Activated CD4-positive, CD25-positive, alpha-beta regulatory T cell treated with anti-CD3 and anti-CD28 coated beads, Interleukin-2, amount 50 U/mL, for 16 hours (primary cell): ENCODE measurements at regions not wholly inside any gene's neighbourhood (a gene's known extent, or its start where the extent isn't known, plus 50 kb on each side); places are given as distances from the start of the nearest gene placed in this dataset.

ENCODE experiments used
- DNase-seq: peaks from one replicate; pipeline ENCODE4 v3.0.0-alpha.2; 2020; ENCODE audit warnings: low read depth, low spot score

- no peak for DNase-seq
These were observed 84.9 kb upstream of the BCOR start for GRCh38 chrX:40182615-40183014.

DNA sequence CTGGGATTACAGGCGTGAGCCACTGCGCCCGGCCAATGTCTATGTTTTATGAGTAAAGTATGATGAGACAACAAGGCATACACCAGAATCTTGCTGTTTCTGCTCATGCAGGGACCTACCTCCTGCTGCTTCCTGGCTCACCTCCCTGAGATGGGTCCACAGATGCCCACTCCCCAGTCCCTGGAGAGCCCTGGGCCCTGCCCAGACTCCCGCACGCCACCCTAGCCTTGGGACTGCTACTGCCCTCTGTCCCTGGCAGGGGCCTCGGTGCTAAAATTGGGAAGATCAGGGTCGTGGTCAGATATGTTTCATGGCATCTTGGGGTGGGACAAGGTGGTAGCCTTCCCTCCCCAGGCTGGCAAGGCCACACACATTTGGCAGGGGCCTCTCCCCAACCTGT lies 84.3 kb upstream of the BCOR start:
- DNase-seq = no peak

DNA sequence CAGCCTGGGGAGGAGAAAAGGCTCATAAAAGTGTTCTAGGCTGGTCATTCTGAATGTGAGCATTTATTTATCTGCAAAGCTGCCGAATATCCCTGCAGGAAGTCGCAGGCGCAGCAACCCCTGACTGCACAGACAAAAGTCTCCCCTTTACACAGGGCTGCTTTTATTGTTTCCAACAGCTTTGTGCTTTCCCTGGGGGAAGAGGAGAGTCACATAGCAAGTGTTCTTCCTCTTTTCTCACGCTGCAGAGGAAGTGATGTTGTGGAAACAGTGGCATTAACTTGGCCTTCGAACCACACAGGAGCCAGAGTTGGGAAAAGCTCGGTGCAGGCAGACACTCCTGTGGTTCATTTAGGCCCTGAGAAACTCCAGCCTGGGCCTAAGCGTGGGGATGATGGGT lies 81.5 kb upstream of the BCOR start:
- DNase-seq = no peak

- DNase-seq = no peak
These were observed 80.4 kb upstream of the BCOR start for GRCh38 chrX:40177942-40178715.

DNA sequence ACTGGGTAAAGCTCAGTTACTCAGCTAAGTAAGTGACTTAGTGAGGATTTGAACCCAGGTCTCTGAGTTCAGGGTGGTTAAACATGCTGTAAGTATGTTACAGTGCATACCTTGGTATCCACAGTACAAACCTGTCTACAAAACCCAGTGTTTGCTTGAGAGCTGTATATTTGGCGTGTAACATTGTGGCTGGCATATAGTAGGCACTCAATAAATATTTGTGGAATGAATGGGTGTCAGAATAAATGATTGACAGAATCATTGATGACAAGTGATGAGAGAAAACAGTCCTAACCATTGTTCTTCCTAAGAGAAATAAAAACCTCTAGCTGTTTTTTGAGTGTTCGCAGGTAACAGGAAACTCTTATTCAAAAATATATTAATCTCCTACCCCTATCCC lies 79.7 kb upstream of the BCOR start:
- no peak for DNase-seq

DNA sequence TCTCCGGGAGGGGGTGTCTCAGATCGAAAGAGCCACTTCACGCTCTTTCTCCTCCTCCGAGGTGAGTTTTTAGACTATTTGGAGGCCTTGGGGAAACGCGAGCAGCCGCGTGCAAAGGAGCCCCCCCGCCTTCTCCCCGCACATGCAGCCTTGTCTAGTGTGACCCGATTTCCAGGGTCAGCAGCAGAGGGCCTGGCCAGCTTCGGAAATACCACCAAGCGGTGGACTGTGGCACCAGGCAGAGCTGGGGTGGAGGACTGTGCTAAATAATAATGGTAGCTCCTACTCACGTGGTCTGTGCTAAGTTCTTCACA lies 79.3 kb upstream of the BCOR start:
- DNase-seq = no peak

DNA sequence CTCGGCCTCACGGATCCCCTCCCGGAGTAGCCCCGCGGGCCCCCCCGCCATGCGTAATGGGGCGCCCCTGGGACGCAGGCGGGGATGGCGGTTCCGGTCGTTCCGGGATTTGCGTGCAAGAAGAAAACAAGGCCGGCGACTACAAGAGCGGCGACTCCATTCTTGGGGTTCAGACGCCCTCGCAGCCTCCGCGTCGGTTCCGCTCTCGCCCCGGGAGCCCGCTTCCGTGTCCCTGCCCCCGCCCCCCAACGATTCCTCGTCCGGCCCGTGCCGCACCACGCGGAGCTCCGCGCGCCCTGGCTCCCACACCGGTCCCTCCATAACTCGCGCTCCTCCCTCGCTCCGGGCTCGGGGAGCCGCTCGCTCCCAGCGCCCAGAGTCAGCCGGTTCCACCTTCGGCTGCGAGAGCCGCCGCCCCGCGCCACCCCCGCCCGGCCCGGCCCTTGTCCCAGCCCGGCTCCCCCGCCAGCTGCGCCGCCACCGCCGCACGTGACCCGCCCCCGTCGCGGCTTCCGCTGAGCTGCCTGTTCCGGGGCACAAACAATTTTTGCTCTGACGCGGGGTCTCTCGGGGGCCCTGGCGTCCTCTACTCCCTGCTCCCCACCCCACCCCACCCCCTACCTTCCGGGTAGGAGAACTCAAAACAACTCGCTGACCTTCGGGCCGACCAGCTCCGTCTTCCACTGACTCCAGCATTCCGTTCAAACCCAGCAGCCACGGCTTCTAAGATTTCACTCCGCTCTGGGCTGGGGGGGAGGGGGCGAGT lies 78.8 kb upstream of the BCOR start:
- peak; percentile 54 for DNase-seq

- DNase-seq = peak; percentile 46
These were observed 78.0 kb upstream of the BCOR start for GRCh38 chrX:40175511-40176350.

- DNase-seq = no peak
These were observed 77.2 kb upstream of the BCOR start for GRCh38 chrX:40174854-40175510.

DNA sequence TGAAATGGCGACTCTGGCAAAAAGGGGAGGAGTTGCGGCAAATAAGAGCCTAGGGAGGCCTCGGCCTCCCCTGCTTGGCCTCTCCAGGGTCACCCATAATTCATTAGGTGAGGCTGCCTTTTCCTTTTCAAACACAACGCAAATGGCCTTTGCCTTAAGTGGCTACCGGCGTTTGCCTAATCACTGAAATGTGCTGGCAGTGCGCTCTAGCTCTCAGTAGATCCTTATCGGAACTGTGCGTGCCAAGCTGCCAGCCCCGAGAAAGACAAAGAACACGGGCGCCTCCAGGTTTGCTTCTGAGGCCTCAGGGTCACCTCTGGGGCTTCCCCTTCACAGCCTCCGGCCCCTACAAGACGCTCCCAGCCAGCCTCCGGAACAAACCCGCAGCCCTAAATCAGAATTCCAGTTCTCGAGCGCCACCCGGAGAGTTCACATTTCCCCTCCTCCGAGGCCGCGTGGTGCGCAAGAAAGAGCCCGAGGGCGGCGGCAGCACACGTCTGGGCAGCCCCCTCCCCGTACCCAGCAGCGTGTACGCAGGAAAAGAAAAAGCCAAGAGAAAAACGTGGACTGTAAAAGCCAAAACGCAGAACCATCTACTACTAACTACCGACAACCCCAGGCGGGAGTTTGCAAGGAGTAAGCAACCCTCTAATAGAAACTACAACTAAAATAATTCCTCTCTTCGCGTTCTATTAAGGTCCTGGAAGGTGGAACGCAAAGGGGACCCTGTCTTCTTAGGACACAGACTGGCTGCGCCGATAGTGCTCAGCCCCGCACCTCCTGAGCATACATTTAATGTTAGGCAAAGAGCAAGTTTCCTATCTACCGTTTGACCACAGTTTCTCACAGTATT lies 76.5 kb upstream of the BCOR start:
- DNase-seq = no peak

DNA sequence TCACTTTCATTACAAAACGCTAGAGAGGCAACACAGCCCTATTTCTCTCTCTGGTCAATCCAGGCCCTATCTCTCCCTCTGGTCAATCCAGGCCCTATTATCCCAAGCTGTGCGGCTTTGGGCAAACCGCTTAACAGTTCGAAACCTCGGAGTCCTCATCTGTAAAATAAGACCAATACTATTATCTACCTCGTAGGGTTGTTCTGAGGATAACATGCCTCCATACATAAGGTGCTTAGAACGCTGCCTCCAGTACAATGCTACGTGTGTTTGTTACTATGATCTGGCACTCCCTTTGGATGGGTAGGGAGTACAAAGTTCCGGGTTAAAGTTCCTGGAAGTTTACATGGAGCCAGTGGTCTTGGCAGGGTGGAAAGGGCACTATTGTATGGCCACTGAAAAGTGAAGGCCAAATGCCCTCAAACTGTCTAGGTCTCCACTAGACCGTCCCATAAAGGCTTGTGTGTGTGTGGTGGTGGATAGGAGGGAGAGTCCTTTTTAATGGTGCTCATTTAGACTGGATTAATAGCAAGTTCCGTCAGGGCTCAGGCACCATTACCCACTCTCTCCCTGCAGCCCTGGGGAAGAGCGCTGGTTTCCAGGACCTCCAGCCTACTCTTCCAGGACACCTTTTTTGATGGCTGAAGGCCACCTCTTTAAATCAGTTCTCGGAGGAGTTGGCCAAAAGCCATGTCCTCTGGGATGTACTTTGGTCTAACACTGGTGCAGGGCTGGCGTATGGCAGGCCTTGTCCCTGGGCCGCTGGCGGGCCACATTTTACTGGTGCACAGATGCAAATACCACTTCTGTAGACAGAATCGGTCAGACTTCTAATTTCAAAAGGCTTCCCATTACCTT lies 75.6 kb upstream of the BCOR start:
- DNase-seq = no peak

DNA sequence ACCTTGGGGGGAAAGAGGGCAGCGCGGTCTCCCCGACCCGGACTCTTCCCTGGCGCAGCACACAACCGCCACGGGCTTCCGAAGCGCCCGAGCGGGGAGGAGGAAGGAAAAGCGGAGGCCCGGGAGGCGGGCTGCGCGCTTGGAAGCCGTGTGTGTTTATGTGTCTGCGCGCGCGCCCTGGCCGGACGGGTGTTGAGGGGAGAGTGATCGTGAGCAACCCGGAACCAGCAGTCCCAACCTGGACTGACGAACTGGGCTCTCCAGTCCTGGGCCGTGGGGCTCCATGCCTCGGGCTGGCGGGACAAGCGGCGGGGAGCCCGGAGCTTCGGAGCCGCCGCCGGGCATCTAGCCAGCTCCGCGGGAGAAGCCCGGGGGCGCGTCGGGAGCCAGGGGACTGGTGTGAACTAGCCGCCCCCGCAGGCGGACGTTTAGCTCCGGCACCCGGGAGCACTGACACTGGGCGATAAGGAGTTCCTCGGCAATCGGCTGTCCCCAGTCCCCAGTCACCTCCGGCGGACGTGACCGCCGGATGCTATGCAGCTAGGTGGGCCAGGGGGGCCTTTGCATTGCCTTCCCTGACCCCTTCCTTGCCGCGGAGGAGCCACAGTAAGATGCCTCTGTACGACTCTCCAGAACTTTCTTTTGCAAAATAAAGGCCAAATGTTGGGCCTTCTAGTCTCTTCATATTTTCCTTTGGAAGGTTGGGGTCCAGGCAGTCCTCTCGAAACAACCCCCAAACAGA lies 74.8 kb upstream of the BCOR start:
- DNase-seq = no peak

- DNase-seq = no peak
These were observed 74.0 kb upstream of the BCOR start for GRCh38 chrX:40171513-40172400.

DNA sequence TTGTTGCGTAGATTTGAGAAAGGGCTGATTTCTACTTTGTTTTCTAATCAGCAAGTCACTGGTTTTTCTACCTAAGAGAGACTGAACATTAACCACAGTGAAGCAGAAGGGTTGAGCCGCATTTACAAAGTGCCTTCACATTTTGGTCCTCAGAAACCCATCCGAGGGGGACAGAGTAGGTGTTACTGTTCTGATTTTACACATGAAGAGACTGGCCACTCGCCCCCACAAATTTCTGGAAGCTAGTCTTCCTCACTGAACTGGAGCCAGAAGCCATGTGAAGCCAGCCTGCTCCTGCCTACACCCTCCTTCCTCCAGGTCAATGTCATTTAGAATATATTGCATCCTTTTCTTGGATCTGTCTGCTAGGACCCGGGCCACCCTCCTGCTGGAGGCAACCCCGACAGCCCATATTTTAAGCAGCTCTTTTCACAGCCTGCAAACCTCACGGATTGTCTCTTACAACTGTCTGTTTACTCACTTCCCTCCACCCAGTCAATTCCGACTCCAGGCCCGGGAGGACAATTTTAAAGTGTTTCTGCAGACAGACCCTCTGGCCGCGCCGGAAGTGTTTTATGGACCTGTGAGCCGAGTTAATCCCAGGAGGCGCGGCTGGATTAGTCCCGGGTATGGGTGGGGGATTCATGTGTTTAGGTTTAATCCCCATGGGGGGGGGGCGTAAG lies 73.2 kb upstream of the BCOR start:
- no peak for DNase-seq

- DNase-seq = peak; percentile 52
These were observed 71.7 kb upstream of the BCOR start for GRCh38 chrX:40169193-40170101.

DNA sequence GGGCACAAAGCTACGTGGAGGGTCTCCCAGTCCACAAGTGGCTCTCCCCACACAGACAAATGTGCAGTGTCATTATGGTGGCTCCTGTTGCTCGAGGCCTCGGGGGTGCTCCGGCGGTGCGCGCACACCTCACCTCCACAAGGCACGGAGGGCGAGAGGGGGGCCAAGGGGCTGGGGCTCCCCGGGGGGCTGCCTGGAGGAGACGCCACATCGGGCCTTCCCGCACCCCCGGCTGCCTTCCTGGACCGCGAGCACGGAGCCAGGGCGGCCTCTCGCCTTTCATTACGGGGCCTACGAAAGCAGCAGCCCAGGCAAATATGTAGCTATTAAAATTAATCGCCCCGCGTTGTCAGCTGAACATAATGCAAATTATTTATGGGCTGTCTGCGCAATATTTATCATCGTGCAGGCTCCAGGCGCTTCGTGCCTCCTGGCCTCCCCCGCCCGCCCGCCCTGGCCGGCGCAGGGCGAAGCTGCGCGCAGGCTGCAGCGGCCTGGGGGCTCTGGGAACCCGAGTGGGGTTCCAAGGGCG lies 70.8 kb upstream of the BCOR start:
- DNase-seq = no peak
